ENCODE measurements at regions not wholly inside any gene's neighbourhood (a gene's known extent, or its start where the extent isn't known, plus 50 kb on each side); places are given as distances from the start of the nearest gene placed in this dataset.

DNA sequence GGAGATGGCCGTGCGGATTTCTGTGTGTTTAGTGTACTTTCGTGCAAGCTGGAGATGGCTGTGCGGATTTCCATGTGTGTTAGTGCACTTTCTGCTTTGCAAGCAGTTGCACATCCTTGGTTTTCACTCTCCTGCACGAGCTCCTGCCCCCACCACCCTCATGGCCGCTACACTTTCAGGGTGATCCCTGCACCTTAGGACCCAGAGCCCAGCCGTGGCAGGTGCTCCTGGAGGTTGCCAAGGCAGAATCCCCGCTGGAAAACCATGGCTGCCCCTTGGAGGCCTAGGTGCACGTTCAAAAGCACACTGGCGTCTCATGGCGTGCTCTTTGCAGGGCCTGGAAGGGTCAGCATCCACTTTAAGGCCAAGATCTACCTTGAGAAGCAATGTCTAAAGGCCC lies 311.0 kb upstream of the TNRC6C start:
- DNase-seq = no peak
- Histone ChIP-seq H3K27ac (no peak overlapping the region), H3K4me1 (peaks cover 0 to 10% (median 0%) of the 10 kb centered on the region in 9 donors), H3K9me3 (peaks cover 0 to 17% (median 0%) of the 10 kb centered on the region in 11 donors), H3K4me3 (no peak overlapping the region), H3K36me3 (no peaks in the 10 kb centered on the region), H3K27me3 (no peaks in the 10 kb centered on the region)
- TF ChIP-seq, protein P1, sequence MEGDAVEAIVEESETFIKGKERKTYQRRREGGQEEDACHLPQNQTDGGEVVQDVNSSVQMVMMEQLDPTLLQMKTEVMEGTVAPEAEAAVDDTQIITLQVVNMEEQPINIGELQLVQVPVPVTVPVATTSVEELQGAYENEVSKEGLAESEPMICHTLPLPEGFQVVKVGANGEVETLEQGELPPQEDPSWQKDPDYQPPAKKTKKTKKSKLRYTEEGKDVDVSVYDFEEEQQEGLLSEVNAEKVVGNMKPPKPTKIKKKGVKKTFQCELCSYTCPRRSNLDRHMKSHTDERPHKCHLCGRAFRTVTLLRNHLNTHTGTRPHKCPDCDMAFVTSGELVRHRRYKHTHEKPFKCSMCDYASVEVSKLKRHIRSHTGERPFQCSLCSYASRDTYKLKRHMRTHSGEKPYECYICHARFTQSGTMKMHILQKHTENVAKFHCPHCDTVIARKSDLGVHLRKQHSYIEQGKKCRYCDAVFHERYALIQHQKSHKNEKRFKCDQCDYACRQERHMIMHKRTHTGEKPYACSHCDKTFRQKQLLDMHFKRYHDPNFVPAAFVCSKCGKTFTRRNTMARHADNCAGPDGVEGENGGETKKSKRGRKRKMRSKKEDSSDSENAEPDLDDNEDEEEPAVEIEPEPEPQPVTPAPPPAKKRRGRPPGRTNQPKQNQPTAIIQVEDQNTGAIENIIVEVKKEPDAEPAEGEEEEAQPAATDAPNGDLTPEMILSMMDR (IDR thresholded peaks at IDR 0.05) = no peak
- no peak for ATAC-seq
- WGBS, 2 donors = 82 to 94% methylated on average over 9 to 11 of the region's 11 CpGs
- intact Hi-C loops (cut with DNase I) = no loop called here

DNA sequence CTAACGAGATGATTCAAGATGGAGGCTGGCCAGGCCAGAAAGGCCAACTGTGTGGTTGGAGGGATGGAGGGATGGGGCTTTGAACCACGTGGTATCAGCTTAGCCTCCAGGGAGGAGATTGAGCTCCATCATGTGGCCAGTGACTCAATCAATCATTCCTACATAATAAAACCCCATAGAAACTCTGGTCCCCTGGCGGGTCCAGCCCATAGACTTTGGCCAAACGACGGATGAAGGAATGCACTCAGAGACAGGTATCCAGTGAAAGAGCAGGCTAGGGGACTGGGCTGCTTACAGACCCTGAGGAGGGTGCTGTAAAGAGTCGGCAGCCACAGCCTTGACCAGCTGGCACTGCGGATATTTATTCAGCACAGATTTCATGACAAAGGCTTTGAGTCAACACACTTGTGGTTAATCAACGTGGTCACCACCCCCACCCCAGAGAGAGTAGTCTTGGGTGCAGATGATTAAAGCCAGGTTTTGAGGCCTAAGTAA lies 308.7 kb upstream of the TNRC6C start:
- intact Hi-C loops (cut with DNase I) = no loop called here
- Histone ChIP-seq H3K9me3 (peaks cover 0 to 17% (median 0%) of the 10 kb centered on the region in 11 donors), H3K27ac (no peak overlapping the region), H3K27me3 (peaks cover 0 to under 1% (median 0%) of the 10 kb centered on the region in 7 donors), H3K36me3 (no peaks in the 10 kb centered on the region), H3K4me1 (peaks cover 0 to 10% (median 0%) of the 10 kb centered on the region in 9 donors), H3K4me3 (no peak overlapping the region)
- DNase-seq (no peak), ATAC-seq (peak in 1 of 8 donors; percentile 15)
- WGBS, 2 donors = 74 to 77% methylated on average over 8 of the region's 8 CpGs
- TF ChIP-seq, protein P1 (IDR thresholded peaks at IDR 0.05) = no peak

DNA sequence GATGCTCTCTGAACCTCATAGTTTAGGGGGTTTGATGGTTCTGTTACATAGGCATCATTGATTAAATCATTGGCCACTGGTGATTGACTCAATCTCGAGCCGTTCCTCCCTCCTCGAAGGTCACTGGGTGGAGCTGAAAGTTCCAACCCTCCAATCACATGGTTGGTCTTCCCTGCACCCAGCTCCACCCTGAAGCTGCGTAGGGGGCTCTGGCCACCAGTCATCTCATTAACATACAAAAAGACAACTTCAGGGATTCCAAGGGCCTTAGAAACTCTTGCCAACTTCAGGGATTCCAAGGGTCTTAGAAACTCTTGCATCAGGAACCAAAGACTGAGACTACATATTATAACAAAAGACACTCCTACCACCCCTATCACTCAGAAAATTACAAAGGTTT lies 306.5 kb upstream of the TNRC6C start:
- WGBS, 2 donors = 74 to 81% methylated on average over 4 of the region's 4 CpGs

DNA sequence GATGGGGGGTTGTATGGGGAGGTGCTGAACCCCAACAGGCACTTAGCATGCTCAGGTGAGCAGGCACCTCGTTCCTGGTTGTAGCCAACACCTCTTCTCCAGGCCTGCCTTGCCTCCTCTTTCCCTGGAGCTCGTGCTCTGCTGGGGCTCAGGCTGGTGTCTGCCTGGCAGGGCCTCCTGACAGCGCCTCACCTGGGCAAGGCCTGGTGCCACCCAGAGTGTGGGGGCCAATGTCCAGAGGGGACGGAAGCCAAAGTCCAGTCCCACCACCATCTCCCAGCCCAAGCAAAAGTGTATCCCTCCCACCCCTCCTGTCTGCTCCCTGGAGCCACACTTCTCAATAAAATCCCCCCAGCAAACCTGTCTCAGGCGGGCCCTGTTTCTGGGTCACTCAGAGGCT lies 304.2 kb upstream of the TNRC6C start:
- peaks cover 0 to 18% (median 5%) of the 10 kb centered on the region in 11 donors for H3K9me3 ChIP-seq
- no peak overlapping the region for H3K4me3 ChIP-seq
- intact Hi-C loops (cut with DNase I) = no loop called here
- DNase-seq (no peak), ATAC-seq (no peak)
- H3K36me3 ChIP-seq = no peaks in the 10 kb centered on the region
- peaks cover 0 to 18% (median 5%) of the 10 kb centered on the region in 7 donors for H3K27me3 ChIP-seq
- no peak overlapping the region for H3K27ac ChIP-seq
- 92 to 97% methylated on average over 5 of the region's 5 CpGs for WGBS, 2 donors
- TF ChIP-seq, protein P1 (IDR thresholded peaks at IDR 0.05) = no peak
- H3K4me1 ChIP-seq = no peaks in the 10 kb centered on the region

More for the DNA sequence above, 306.5 kb upstream of the TNRC6C start:
- no peaks in the 10 kb centered on the region for H3K36me3 ChIP-seq
- H3K9me3 ChIP-seq = peaks cover 0 to 17% (median 0%) of the 10 kb centered on the region in 11 donors
- TF ChIP-seq, protein P1 (IDR thresholded peaks at IDR 0.05) = no peak
- ATAC-seq (no peak), DNase-seq (no peak)
- no peak overlapping the region for H3K27ac ChIP-seq
- peaks cover 0 to 13% (median 0%) of the 10 kb centered on the region in 7 donors for H3K27me3 ChIP-seq
- intact Hi-C loops (cut with DNase I) = no loop called here
- no peak overlapping the region for H3K4me3 ChIP-seq
- H3K4me1 ChIP-seq = no peaks in the 10 kb centered on the region
